HCT116 (cell line): ENCODE measurements at regions not wholly inside any gene's neighbourhood (a gene's known extent, or its start where the extent isn't known, plus 50 kb on each side); places are given as distances from the start of the nearest gene placed in this dataset.

Source experiments
- ATAC-seq: fragments of 200-7000 bp; cut with Tn5 transposase; 2 replicates; pipeline ENCODE4 v1.9.1; 2020; ENCODE audit warnings: mild to moderate bottlenecking, moderate library complexity
- BruUV-seq: library from RNA; stranded (reverse); fragments of 400-500 nt; replicated peaks from 2 replicates; lab custom pipeline; 2021; lab: Mats Ljungman, UMichigan
- CTCF ChIA-PET: fragments of 300-600 bp; sonication (Branson Sonifier 250); formaldehyde crosslinking; loops from one replicate; lab custom pipeline; 2021; ENCODE audit warnings: antibody characterized with exemption; lab: Charles Lee
- POLR2A ChIA-PET: fragments of 300-600, 350-600 bp; sonication (Branson Sonifier 250); formaldehyde crosslinking; loops from one replicate; lab custom pipeline; 2021; ENCODE audit warnings: antibody characterized with exemption; lab: Charles Lee
- RAD21 ChIA-PET, 2 experiments: fragments of 300-600 bp; sonication (Branson Sonifier 250); formaldehyde crosslinking; loops; one replicate each; lab custom pipeline; 2023; ENCODE audit warnings: low total read pairs in 2 of 2; ENCODE audit not compliant: uncharacterized antibody in 2 of 2, unreplicated experiment in 2 of 2, low non-redundant PET in 1 of 2; lab: Charles Lee
- DNase-seq: peaks from one replicate; pipeline ENCODE4 v3.0.0-alpha.2; 2010; ENCODE audit warnings: low read depth, low spot score
- H2AFZ ChIP-seq: fragments of 200-600 bp; shearing (Covaris generic), sonication (generic); 2 replicates; pipeline ENCODE4 v1.6.1; 2017; ENCODE audit warnings: low read depth, mixed run types, mixed read lengths, antibody characterized with exemption, low read length; ENCODE audit not compliant: poor library complexity, severe bottlenecking
- H3K27ac ChIP-seq: 2 replicates; pipeline ENCODE4 v1.5.1; 2012; ENCODE audit warnings: low read depth, low read length
- H3K27me3 ChIP-seq: fragments of 200-600 bp; sonication (generic); 2 replicates; pipeline ENCODE4 v1.6.1; 2016; ENCODE audit warnings: mixed run types, low read length, mixed read lengths; ENCODE audit not compliant: insufficient read depth
- H3K36me3 ChIP-seq, 2 experiments: fragments of 200-500 bp in 1 of 2; fragments of 200-600 bp in 1 of 2; sonication (Bioruptor generic) in 1 of 2; sonication (generic) in 1 of 2; 2 replicates each; pipeline versions ENCODE4 v1.5.1 to v1.6.1; 2014 to 2016; ENCODE audit warnings: low read length in 2 of 2, inconsistent platforms in 1 of 2, mixed read lengths in 1 of 2, mixed run types in 1 of 2; ENCODE audit not compliant: insufficient read depth in 2 of 2, control insufficient read depth in 1 of 2
- H3K4me1 ChIP-seq, 2 experiments: fragments of 200-600 bp in 1 of 2; sonication (generic) in 1 of 2; 2 replicates each; pipeline versions ENCODE4 v1.5.1 to v1.6.1; 2012 to 2017; ENCODE audit warnings: low read length in 2 of 2, inconsistent platforms in 1 of 2, mild to moderate bottlenecking in 1 of 2, mixed read lengths in 1 of 2, mixed run types in 1 of 2, moderate library complexity in 1 of 2; ENCODE audit not compliant: insufficient read depth in 2 of 2, control insufficient read depth in 1 of 2
- H3K4me2 ChIP-seq: fragments of 200-600 bp; sonication (generic); 2 replicates; pipeline ENCODE4 v1.6.1; 2017; ENCODE audit warnings: mixed run types, low read length, mixed read lengths
- H3K4me3 ChIP-seq, 2 experiments: fragments of 200-600 bp in 1 of 2; sonication (generic) in 1 of 2; replicated peaks in 1 of 2; 2 replicates each; pipeline ENCODE4 v1.5.1; 2011 to 2016; ENCODE audit warnings: low read length in 2 of 2, control low read depth in 1 of 2, low read depth in 1 of 2, mild to moderate bottlenecking in 1 of 2, mixed read lengths in 1 of 2, mixed run types in 1 of 2
- H3K79me2 ChIP-seq: fragments of 200-600 bp; sonication (generic); 2 replicates; pipeline ENCODE4 v1.6.1; 2017; ENCODE audit warnings: mild to moderate bottlenecking, mixed run types, low read length, moderate library complexity, mixed read lengths; ENCODE audit not compliant: insufficient read depth
- H3K9ac ChIP-seq: fragments of 200-600 bp; sonication (generic); 2 replicates; pipeline ENCODE4 v1.6.1; 2016; ENCODE audit warnings: low read length, mixed read lengths
- H3K9me2 ChIP-seq: fragments of 200-600 bp; sonication (generic), shearing (Covaris generic); 2 replicates; pipeline ENCODE4 v1.6.1; 2017; ENCODE audit warnings: mixed run types, mild to moderate bottlenecking, moderate library complexity; ENCODE audit not compliant: insufficient read depth
- H3K9me3 ChIP-seq, 2 experiments: fragments of 200-500 bp in 1 of 2; fragments of 200-600 bp in 1 of 2; sonication (Bioruptor generic) in 1 of 2; sonication (generic) in 1 of 2; 2 replicates each; pipeline ENCODE4 v1.6.1; 2014 to 2017; ENCODE audit warnings: low read length in 2 of 2, mixed read lengths in 2 of 2, inconsistent platforms in 1 of 2, low read depth in 1 of 2, mild to moderate bottlenecking in 1 of 2, mixed run types in 1 of 2, moderate library complexity in 1 of 2; ENCODE audit not compliant: control insufficient read depth in 1 of 2, insufficient read depth in 1 of 2
- H4K20me1 ChIP-seq: fragments of 200-600 bp; sonication (generic), shearing (Covaris generic); 2 replicates; pipeline ENCODE4 v1.6.1; 2017; ENCODE audit warnings: mixed run types, mild to moderate bottlenecking, moderate library complexity; ENCODE audit not compliant: insufficient read depth
- CBX3 ChIP-seq: IDR thresholded peaks from 2 replicates; pipeline ENCODE4 v1.6.1; 2012; ENCODE audit warnings: low read depth
- CEBPB ChIP-seq: IDR thresholded peaks from 2 replicates; pipeline ENCODE4 v1.6.1; 2012; ENCODE audit warnings: low read depth
- CTCF ChIP-seq, 3 experiments: fragments of 200-600 bp in 1 of 3; sonication (generic) in 1 of 3; IDR thresholded peaks in 2 of 3; conservative IDR thresholded peaks in 1 of 3; 2 replicates each; pipeline ENCODE4 v1.5.1; 2012 to 2017; ENCODE audit warnings: low read depth in 2 of 3, low read length in 2 of 3, antibody characterized with exemption in 1 of 3, borderline replicate concordance in 1 of 3, control low read depth in 1 of 3, mild to moderate bottlenecking in 1 of 3, mixed read lengths in 1 of 3, mixed run types in 1 of 3, moderate library complexity in 1 of 3; ENCODE audit not compliant: insufficient read depth in 1 of 3
- EGR1 ChIP-seq: IDR thresholded peaks from 2 replicates; pipeline ENCODE4 v1.6.1; 2012; ENCODE audit warnings: low read depth
- EZH2 ChIP-seq: fragments of 200-600 bp; sonication (generic); IDR thresholded peaks from 2 replicates; pipeline ENCODE4 v1.6.1; 2017; ENCODE audit warnings: antibody characterized with exemption, mixed run types
- EZH2phosphoT487 ChIP-seq: fragments of 200-600 bp; IDR thresholded peaks from 2 replicates; pipeline ENCODE4 v1.6.1; 2018; ENCODE audit warnings: antibody characterized with exemption, borderline replicate concordance
- FOSL1 ChIP-seq: IDR thresholded peaks from 2 replicates; pipeline ENCODE4 v1.6.1; 2012; ENCODE audit warnings: low read depth
- JUND ChIP-seq: IDR thresholded peaks from 2 replicates; pipeline ENCODE4 v1.6.1; 2012
- POLR2A ChIP-seq: IDR thresholded peaks from 2 replicates; pipeline ENCODE4 v1.7.0; 2011; ENCODE audit warnings: borderline replicate concordance; ENCODE audit not compliant: insufficient read depth, insufficient read length; ENCODE audit errors: extremely low read depth
- POLR2AphosphoS5 ChIP-seq: IDR thresholded peaks from 2 replicates; pipeline ENCODE4 v1.6.1; 2011; ENCODE audit warnings: mild to moderate bottlenecking, low read depth, low read length, moderate library complexity
- RAD21 ChIP-seq: IDR thresholded peaks from 2 replicates; pipeline ENCODE4 v1.6.1; 2012; ENCODE audit warnings: low read depth, mild to moderate bottlenecking
- REST ChIP-seq: IDR thresholded peaks from 2 replicates; pipeline ENCODE4 v1.6.1; 2012; ENCODE audit warnings: low read depth
- SIN3A ChIP-seq: IDR thresholded peaks from 2 replicates; pipeline ENCODE4 v1.6.1; 2012; ENCODE audit warnings: low read depth
- SP1 ChIP-seq: IDR thresholded peaks from 2 replicates; pipeline ENCODE4 v1.6.1; 2012; ENCODE audit warnings: low read depth
- SRF ChIP-seq: IDR thresholded peaks from 2 replicates; pipeline ENCODE4 v1.6.1; 2012; ENCODE audit warnings: low read depth
- TCF7L2 ChIP-seq: IDR thresholded peaks from 2 replicates; pipeline ENCODE4 v1.7.0; 2011; ENCODE audit warnings: borderline replicate concordance, inconsistent platforms; ENCODE audit not compliant: insufficient read depth, insufficient read length; ENCODE audit errors: extremely low read depth
- YY1 ChIP-seq: IDR thresholded peaks from 2 replicates; pipeline ENCODE4 v1.6.1; 2011; ENCODE audit warnings: low read length, low read depth, moderate library complexity, mild to moderate bottlenecking; ENCODE audit not compliant: insufficient replicate concordance; ENCODE audit errors: extremely low read depth
- ZBTB33 ChIP-seq: IDR thresholded peaks from 2 replicates; pipeline ENCODE4 v1.6.1; 2011; ENCODE audit warnings: mild to moderate bottlenecking, low read length, moderate library complexity; ENCODE audit not compliant: insufficient replicate concordance; ENCODE audit errors: extremely low read depth
- ZNF274 ChIP-seq: fragments of 200-500 bp; sonication (Bioruptor generic); IDR thresholded peaks from 2 replicates; pipeline ENCODE4 v1.6.1; 2014; ENCODE audit warnings: mild to moderate bottlenecking, low read depth, low read length, inconsistent platforms
- intact Hi-C: fragments of 100-400 bp; cut with micrococcal nuclease; formaldehyde crosslinking; loops from 2 replicates; pipeline ENCODE4 v1.10.0; 2022
- TF ChIP-seq, protein P1 (sequence below): IDR thresholded peaks from 2 replicates; pipeline ENCODE4 v1.6.1; 2012

- ChIA-PET CTCF (no interaction called here), RAD21 (no interaction called here)
- TF ChIP-seq POLR2A (no peak), EZH2 (no peak), SRF (no peak), RAD21 (no peak), TCF7L2 (no peak), REST (no peak), ZBTB33 (no peak), YY1 (no peak), SIN3A (no peak), EZH2phosphoT487 (no peak), FOSL1 (no peak), EGR1 (no peak), SP1 (no peak), CEBPB (no peak), JUND (no peak), ZNF274 (no peak), CBX3 (no peak), POLR2AphosphoS5 (no peak), CTCF (IDR thresholded peaks at IDR 0.05 in 2 of 3, conservative IDR thresholded peaks at IDR 0.05 in 1 of 3; ENCODE audit: borderline replicate concordance in 1 of 3, insufficient read depth in 1 of 3, low read depth in 2 of 3, low read length in 2 of 3) (no peak)
- TF ChIP-seq, protein P1, sequence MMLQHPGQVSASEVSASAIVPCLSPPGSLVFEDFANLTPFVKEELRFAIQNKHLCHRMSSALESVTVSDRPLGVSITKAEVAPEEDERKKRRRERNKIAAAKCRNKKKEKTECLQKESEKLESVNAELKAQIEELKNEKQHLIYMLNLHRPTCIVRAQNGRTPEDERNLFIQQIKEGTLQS = no peak
Observed at GRCh38 chr2:219798430-219798829, 171.0 kb downstream of the SLC4A3 start.

More at GRCh38 chr2:219798430-219798829, 171.0 kb downstream of the SLC4A3 start:
- Histone ChIP-seq H3K27me3 (no peaks in the 10 kb centered on the region), H3K9me3 (no peaks in the 10 kb centered on the region), H4K20me1 (no peaks in the 10 kb centered on the region), H3K9me2 (no peaks in the 10 kb centered on the region), H3K4me2 (no peak overlapping the region), H3K79me2 (no peaks in the 10 kb centered on the region), H2AFZ (no peak overlapping the region), H3K9ac (no peak overlapping the region), H3K4me1 (no peaks in the 10 kb centered on the region; a peak in 1 of 4 replicates), H3K4me3 (no peak overlapping the region), H3K36me3 (peaks cover 38 to 82% of the 10 kb centered on the region in 2 experiments; a peak in 3 of 4 replicates), H3K27ac (no peak overlapping the region)
- BruUV-seq = no TSS peak
- intact Hi-C loops = no loop called here
- POLR2A ChIA-PET = no interaction called here
- ATAC-seq (no peak), DNase-seq (no peak)
